IMR-90 (cell line): ENCODE measurements at regions not wholly inside any gene's neighbourhood (a gene's known extent, or its start where the extent isn't known, plus 50 kb on each side); places are given as distances from the start of the nearest gene placed in this dataset.

Source experiments
- ATAC-seq: fragments of 200-7000 bp; cut with Tn5 transposase; 2 replicates; pipeline ENCODE4 v1.9.1; 2020; ENCODE audit warnings: low read depth, mild to moderate bottlenecking, moderate library complexity
- BruUV-seq: library from RNA; stranded (reverse); fragments of 400-500 nt; replicated peaks from 2 replicates; lab custom pipeline; 2021; lab: Mats Ljungman, UMichigan
- CTCF ChIA-PET: fragments of 300-600 bp; formaldehyde crosslinking; extraction: SDS; loops from one replicate; lab custom pipeline; 2021; ENCODE audit warnings: antibody characterized with exemption; lab: Yijun Ruan, JAX
- POLR2A ChIA-PET: fragments of 300-600 bp; sonication (Branson Sonifier 250); formaldehyde crosslinking; loops from one replicate; lab custom pipeline; 2022; ENCODE audit warnings: antibody characterized with exemption; ENCODE audit not compliant: unreplicated experiment; lab: Charles Lee
- DNase-seq: peaks from one replicate; pipeline ENCODE4 v3.0.0; 2013
- H2AFZ ChIP-seq: replicated peaks from 2 replicates; pipeline ENCODE3; 2013; ENCODE audit warnings: low read length, mild to moderate bottlenecking; ENCODE audit not compliant: poor library complexity
- H2AK5ac ChIP-seq: 2 replicates; pipeline ENCODE4 v1.6.1; 2013; ENCODE audit warnings: low read depth, low read length, inconsistent platforms
- H2AK9ac ChIP-seq: replicated peaks from 2 replicates; pipeline ENCODE3; 2013; ENCODE audit warnings: mild to moderate bottlenecking, low read depth, low read length, moderate library complexity; ENCODE audit not compliant: poor library complexity
- H2BK120ac ChIP-seq: 2 replicates; pipeline ENCODE4 v1.6.1; 2013; ENCODE audit warnings: low read depth, low read length, inconsistent platforms
- H2BK15ac ChIP-seq: 3 replicates; pipeline ENCODE4 v1.6.1; 2013; ENCODE audit warnings: low read depth, low read length, inconsistent platforms
- H2BK20ac ChIP-seq: 2 replicates; pipeline ENCODE4 v1.6.1; 2013; ENCODE audit warnings: low read depth, mild to moderate bottlenecking, inconsistent platforms, low read length, moderate library complexity
- H2BK5ac ChIP-seq: 2 replicates; pipeline ENCODE4 v1.6.1; 2013; ENCODE audit warnings: mild to moderate bottlenecking, low read depth, low read length, inconsistent platforms; ENCODE audit not compliant: poor library complexity, severe bottlenecking
- H3K14ac ChIP-seq: replicated peaks from 2 replicates; pipeline ENCODE4 v1.6.1; 2013; ENCODE audit warnings: low read depth, low read length, inconsistent platforms
- H3K18ac ChIP-seq: 2 replicates; pipeline ENCODE4 v1.6.1; 2013; ENCODE audit warnings: low read depth, low read length, control low read depth
- H3K23ac ChIP-seq: 2 replicates; pipeline ENCODE4 v1.6.1; 2013; ENCODE audit warnings: low read depth, low read length, inconsistent platforms
- H3K27ac ChIP-seq: 2 replicates; pipeline ENCODE4 v1.5.1; 2013; ENCODE audit warnings: mild to moderate bottlenecking, control low read depth, low read length; ENCODE audit not compliant: insufficient read depth
- H3K27me3 ChIP-seq: 2 replicates; pipeline ENCODE4 v1.6.1; 2013; ENCODE audit warnings: low read length; ENCODE audit not compliant: control insufficient read depth, insufficient read depth
- H3K36me3 ChIP-seq: 2 replicates; pipeline ENCODE4 v1.6.1; 2013; ENCODE audit warnings: low read length, mixed read lengths; ENCODE audit not compliant: control insufficient read depth, insufficient read depth
- H3K4ac ChIP-seq: 2 replicates; pipeline ENCODE4 v1.6.1; 2013; ENCODE audit warnings: low read depth, low read length, inconsistent platforms
- H3K4me1 ChIP-seq: 2 replicates; pipeline ENCODE4 v1.6.1; 2013; ENCODE audit warnings: low read length, mixed read lengths; ENCODE audit not compliant: control insufficient read depth, insufficient read depth
- H3K4me2 ChIP-seq: 2 replicates; pipeline ENCODE4 v1.6.1; 2013; ENCODE audit warnings: low read depth, mild to moderate bottlenecking, control low read depth, low read length, moderate library complexity
- H3K4me3 ChIP-seq: 2 replicates; pipeline ENCODE4 v1.5.1; 2013; ENCODE audit warnings: low read depth, mild to moderate bottlenecking, control low read depth, low read length, moderate library complexity; ENCODE audit not compliant: insufficient read depth
- H3K56ac ChIP-seq: 2 replicates; pipeline ENCODE4 v1.6.1; 2013; ENCODE audit warnings: low read length, inconsistent platforms; ENCODE audit not compliant: insufficient read depth; ENCODE audit errors: extremely low read depth
- H3K79me1 ChIP-seq, 2 experiments: 2 replicates each; pipeline ENCODE4 v1.6.1; 2013; ENCODE audit warnings: low read length in 2 of 2, inconsistent platforms in 1 of 2, low read depth in 1 of 2
- H3K9ac ChIP-seq: 2 replicates; pipeline ENCODE4 v1.6.1; 2013; ENCODE audit warnings: low read depth, low read length, control low read depth
- H3K9me1 ChIP-seq: 2 replicates; pipeline ENCODE4 v1.6.1; 2013; ENCODE audit warnings: low read length, inconsistent platforms; ENCODE audit not compliant: insufficient read depth
- H3K9me3 ChIP-seq: 2 replicates; pipeline ENCODE4 v1.6.1; 2013; ENCODE audit warnings: low read length; ENCODE audit not compliant: control insufficient read depth, insufficient read depth
- H4K20me1 ChIP-seq: 2 replicates; pipeline ENCODE4 v1.6.1; 2013; ENCODE audit warnings: low read length, inconsistent platforms; ENCODE audit not compliant: insufficient read depth
- H4K5ac ChIP-seq: 2 replicates; pipeline ENCODE4 v1.6.1; 2013; ENCODE audit warnings: mild to moderate bottlenecking, low read depth, low read length, control low read depth
- H4K8ac ChIP-seq, 2 experiments: 2 replicates each; pipeline ENCODE4 v1.6.1; 2013; ENCODE audit warnings: low read depth in 2 of 2, low read length in 2 of 2, control low read depth in 1 of 2, inconsistent platforms in 1 of 2
- H4K91ac ChIP-seq: 2 replicates; pipeline ENCODE4 v1.6.1; 2013; ENCODE audit warnings: low read depth, low read length, inconsistent platforms; ENCODE audit not compliant: insufficient read depth
- BHLHE40 ChIP-seq: fragments of 150-350 bp; IDR thresholded peaks from 2 replicates; pipeline ENCODE4 v1.6.1; 2016; ENCODE audit warnings: mild to moderate bottlenecking, low read depth, low read length
- CEBPB ChIP-seq: IDR thresholded peaks from 2 replicates; pipeline ENCODE4 v1.6.1; 2012; ENCODE audit warnings: low read depth, low read length, improper control_type of control experiment
- CHD1 ChIP-seq: IDR thresholded peaks from 2 replicates; pipeline ENCODE4 v1.6.1; 2012; ENCODE audit warnings: low read depth, low read length, improper control_type of control experiment
- ELK1 ChIP-seq: fragments of 150-350 bp; IDR thresholded peaks from 2 replicates; pipeline ENCODE4 v1.6.1; 2016; ENCODE audit warnings: low read depth, mild to moderate bottlenecking, low read length, moderate library complexity, borderline replicate concordance
- MAZ ChIP-seq: IDR thresholded peaks from 2 replicates; pipeline ENCODE4 v1.6.1; 2012; ENCODE audit warnings: low read depth, mild to moderate bottlenecking, low read length, improper control_type of control experiment, moderate library complexity, borderline replicate concordance
- RAD21 ChIP-seq: IDR thresholded peaks from 2 replicates; pipeline ENCODE4 v1.6.1; 2012; ENCODE audit warnings: low read length, improper control_type of control experiment
- RFX5 ChIP-seq: IDR thresholded peaks from 2 replicates; pipeline ENCODE4 v1.8.0; 2012; ENCODE audit warnings: low read depth, mild to moderate bottlenecking, low read length, moderate library complexity
- SMC3 ChIP-seq: fragments of 150-350 bp; IDR thresholded peaks from 2 replicates; pipeline ENCODE4 v1.6.1; 2016; ENCODE audit warnings: low read depth, mild to moderate bottlenecking, antibody characterized with exemption, low read length, moderate library complexity
- USF2 ChIP-seq: fragments of 150-350 bp; IDR thresholded peaks from 2 replicates; pipeline ENCODE4 v1.6.1; 2017; ENCODE audit warnings: mild to moderate bottlenecking, antibody characterized with exemption, low read length, low read depth
- WGBS, 2 experiments: methylation state at CpG; one replicate each; pipeline versions ENCODE4 v1.1.5 to v1.1.7; 2013; ENCODE audit warnings: missing lambda C conversion rate in 2 of 2; ENCODE audit not compliant: insufficient read length in 1 of 2; ENCODE audit errors: extremely low coverage in 2 of 2; 5-methylcytosine and 5-hydroxymethylcytosine counted together
- dilution Hi-C: fragments of 300-500 bp; cut with HindIII; formaldehyde crosslinking; loops from one replicate; pipeline ENCODE4 v1.14.3; 2018; ENCODE audit warnings: low sequenced_read_pairs; ENCODE audit not compliant: unreplicated experiment
- in situ Hi-C: fragments of 300-500 bp; cut with MboI; formaldehyde crosslinking; loops from 3 replicates; pipeline ENCODE4 v1.14.3; 2019; ENCODE audit warnings: low sequenced_read_pairs, inconsistent platforms, mixed read lengths
- intact Hi-C: fragments of 100-400 bp; cut with micrococcal nuclease; formaldehyde crosslinking; loops from 2 replicates; pipeline ENCODE4 v1.10.0; 2022

GRCh38 chr21:17667256-17667655 lies 54.6 kb upstream of the BTG3 start:
- Histone ChIP-seq H3K36me3 (no peaks in the 10 kb centered on the region), H3K4me3 (no peak overlapping the region), H3K23ac (no peak overlapping the region), H3K14ac (no peak overlapping the region), H2AFZ (peak overlapping the region; percentile 70), H3K9me3 (no peaks in the 10 kb centered on the region), H3K9ac (no peak overlapping the region), H4K20me1 (no peaks in the 10 kb centered on the region), H4K91ac (no peak overlapping the region), H3K56ac (no peak overlapping the region), H3K4ac (no peak overlapping the region), H2BK5ac (peak overlapping the region; percentile 37), H2AK9ac (no peak overlapping the region), H2AK5ac (no peak overlapping the region), H4K5ac (peak overlapping the region; percentile 36; the same call in 1 of the 2 replicates), H3K79me1 (no peaks in the 10 kb centered on the region), H4K8ac (no peak overlapping the region; a peak in 1 of 4 replicates), H3K18ac (peak overlapping the region; percentile 88; the same call in 1 of the 2 replicates), H2BK20ac (no peak overlapping the region), H2BK120ac (no peak overlapping the region), H3K27ac (no peak overlapping the region), H3K27me3 (no peaks in the 10 kb centered on the region; the same call in 1 of the 2 replicates), H3K4me2 (no peak overlapping the region), H3K9me1 (no peaks in the 10 kb centered on the region), H3K4me1 (no peaks in the 10 kb centered on the region), H2BK15ac (no peak overlapping the region)
- peak; percentile 40 for ATAC-seq
- ChIA-PET POLR2A (no interaction called here), CTCF (interaction anchor here (0.6 kb wide), 1 partner anchor 867 kb away, joined by 4 read pairs; no protein-coding TSS in a partner anchor)
- no peak for DNase-seq
- intact Hi-C loops (no loop called here), dilution Hi-C loops (no loop called here), in situ Hi-C loops (no loop called here)
- no TSS peak for BruUV-seq
- TF ChIP-seq MAZ (no peak), BHLHE40 (peak; percentile 18; the same call in 1 of the 2 replicates), SMC3 (no peak), RFX5 (no peak), USF2 (peak; percentile 32; the same call in 1 of the 2 replicates), CEBPB (no peak), ELK1 (no peak), RAD21 (no peak), CHD1 (no peak)
- WGBS, 2 experiments: no CpG with 5 or more reads among the region's 5 CpGs
